ENCODE measurements at regions not wholly inside any gene's neighbourhood (a gene's known extent, or its start where the extent isn't known, plus 50 kb on each side); places are given as distances from the start of the nearest gene placed in this dataset.

DNA sequence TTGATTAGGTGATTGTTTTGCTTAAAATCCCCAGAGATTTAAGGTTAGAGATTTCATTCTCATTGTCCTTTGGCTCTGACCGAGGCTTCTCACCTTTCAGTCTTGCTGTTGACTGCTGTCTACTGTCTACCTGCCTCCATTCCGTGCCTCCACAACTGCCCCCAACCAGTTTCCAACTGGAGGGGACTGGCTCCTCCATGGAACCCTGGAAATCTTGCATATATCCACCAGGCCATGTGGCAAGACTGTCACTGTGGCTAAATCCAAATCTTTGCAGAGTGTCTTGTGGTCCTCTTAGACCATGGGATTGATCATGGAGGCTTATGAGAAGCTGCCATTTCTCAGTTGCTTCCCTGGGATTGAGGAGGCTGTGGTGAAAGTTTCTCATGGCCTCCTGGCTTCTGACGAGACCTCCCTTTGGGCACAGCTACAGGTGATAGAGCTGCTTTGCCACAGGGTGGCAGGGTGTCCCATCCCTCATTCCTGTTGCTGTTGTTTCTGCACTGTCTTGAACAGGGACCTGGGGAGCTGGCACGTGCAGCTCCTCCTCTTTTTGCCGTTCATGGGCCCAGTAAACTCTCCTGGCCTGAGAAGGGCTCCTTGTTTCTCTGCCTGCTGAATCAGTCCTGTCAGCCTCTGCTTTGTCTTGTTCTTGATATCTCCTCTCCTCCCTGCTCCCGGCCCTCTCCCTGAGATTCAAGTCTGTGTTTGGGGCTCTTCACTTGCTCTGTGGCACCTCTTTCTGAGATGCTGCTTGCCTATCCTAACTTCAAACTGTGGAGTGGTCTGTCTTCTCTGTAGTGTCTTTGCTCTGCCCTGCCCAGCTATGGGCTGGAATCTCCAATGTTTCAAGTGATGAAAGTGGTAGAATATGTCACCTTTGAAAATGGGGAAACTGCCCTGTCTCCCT, 63.6 kb upstream of the IGFBP3 start:
- Mint-ChIP-seq H3K36me3 (ENCODE audit: low read depth) (peaks cover 12% of the 10 kb centered on the region), H3K27me3 (ENCODE audit: low read depth) (no peaks in the 10 kb centered on the region)
- CTCF ChIA-PET, result interaction anchor here (1.1 kb wide), 1 partner anchor 62 kb away, joined by 3 read pairs; no protein-coding TSS in a partner anchor

DNA sequence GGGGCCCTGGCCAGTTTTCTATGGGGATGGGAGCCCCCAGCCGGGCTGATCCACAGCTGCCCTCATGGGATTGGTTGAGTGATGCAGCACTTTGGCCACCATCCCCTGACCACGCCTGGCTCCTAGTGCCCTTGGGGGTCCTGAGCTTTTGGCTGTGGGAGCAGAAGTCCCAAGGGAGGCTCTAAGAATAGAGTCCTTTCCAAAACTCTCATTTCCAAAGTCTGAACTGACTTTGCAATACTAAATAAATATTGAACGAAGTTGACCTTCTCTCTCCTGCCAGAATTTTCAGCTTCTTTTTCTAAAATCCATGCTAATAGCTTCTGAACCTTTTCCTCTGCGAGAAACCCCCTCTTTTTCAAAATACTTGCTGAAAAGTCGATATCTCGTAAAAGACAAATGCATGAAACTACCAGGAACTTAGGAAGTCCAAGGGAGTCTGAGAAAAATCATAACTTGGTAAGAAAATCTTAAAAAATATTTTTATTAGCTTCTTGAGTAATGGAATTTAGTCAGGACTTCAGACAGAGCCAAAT, 62.7 kb upstream of the IGFBP3 start:
- no peak for DNase-seq
- Mint-ChIP-seq H3K27me3 (ENCODE audit: low read depth) (no peaks in the 10 kb centered on the region), H3K9me3 (peaks cover 2% of the 10 kb centered on the region), H3K36me3 (ENCODE audit: low read depth) (peaks cover 19% of the 10 kb centered on the region), H3K27ac (no peak overlapping the region), H3K4me1 (ENCODE audit: low read depth) (no peaks in the 10 kb centered on the region), H3K4me3 (no peak overlapping the region)
- CTCF ChIA-PET, result interaction anchor here (1.1 kb wide), 1 partner anchor 61 kb away, joined by 3 read pairs; no protein-coding TSS in a partner anchor
- intact Hi-C loops (cut with micrococcal nuclease), result no loop called here

More for the DNA sequence above, 63.6 kb upstream of the IGFBP3 start:
- Mint-ChIP-seq H3K27ac (no peak overlapping the region), H3K4me3 (no peak overlapping the region), H3K9me3 (peaks cover 2% of the 10 kb centered on the region), H3K4me1 (ENCODE audit: low read depth) (no peaks in the 10 kb centered on the region)
- intact Hi-C loops (cut with micrococcal nuclease), result no loop called here
- no peak for DNase-seq

DNA sequence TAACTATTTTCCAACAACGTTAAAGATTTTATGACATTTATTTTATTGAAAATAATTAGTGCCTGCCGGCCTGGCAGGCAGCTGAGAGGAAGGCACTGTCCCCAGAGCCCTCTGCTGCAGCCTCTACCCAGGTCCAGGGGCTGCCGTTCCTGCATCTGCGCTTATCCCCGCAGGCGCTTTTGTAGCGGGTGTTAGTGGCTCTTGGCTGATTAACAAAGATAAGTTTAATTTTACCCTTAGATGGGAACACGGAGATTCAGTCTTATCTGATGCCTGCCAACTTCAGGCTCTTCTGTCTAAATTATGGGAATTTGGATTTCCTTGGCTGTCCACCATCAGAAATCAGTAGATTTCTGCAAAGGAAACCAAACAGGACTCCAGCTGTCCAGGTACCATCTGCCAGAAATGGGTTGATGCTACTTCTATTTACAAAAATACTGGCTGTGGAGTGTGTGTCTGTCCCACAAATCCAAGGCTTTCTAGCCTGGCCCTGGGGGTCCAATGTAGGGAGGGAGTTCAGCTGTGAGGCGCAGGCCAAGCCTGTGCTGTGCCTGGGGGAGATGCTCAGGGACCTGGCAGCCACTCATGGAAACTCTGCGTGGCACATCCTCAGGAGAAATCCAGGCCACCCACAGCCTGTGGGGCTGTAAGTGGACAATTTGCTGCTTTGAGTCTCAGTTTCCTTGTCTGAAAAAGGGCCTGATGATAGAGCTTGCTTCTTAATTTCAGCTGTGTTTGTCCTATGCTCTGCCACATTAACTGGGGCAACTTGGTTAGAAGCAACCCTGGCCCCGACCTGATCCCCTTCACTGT, 62.0 kb upstream of the IGFBP3 start:
- Mint-ChIP-seq H3K36me3 (ENCODE audit: low read depth) (peaks cover 21% of the 10 kb centered on the region), H3K4me1 (ENCODE audit: low read depth) (peaks cover 6% of the 10 kb centered on the region), H3K9me3 (peaks cover 2% of the 10 kb centered on the region), H3K4me3 (no peak overlapping the region), H3K27ac (no peak overlapping the region), H3K27me3 (ENCODE audit: low read depth) (no peaks in the 10 kb centered on the region)
- CTCF ChIA-PET, result no interaction called here
- no peak for DNase-seq
- intact Hi-C loops (cut with micrococcal nuclease), result no loop called here

DNA sequence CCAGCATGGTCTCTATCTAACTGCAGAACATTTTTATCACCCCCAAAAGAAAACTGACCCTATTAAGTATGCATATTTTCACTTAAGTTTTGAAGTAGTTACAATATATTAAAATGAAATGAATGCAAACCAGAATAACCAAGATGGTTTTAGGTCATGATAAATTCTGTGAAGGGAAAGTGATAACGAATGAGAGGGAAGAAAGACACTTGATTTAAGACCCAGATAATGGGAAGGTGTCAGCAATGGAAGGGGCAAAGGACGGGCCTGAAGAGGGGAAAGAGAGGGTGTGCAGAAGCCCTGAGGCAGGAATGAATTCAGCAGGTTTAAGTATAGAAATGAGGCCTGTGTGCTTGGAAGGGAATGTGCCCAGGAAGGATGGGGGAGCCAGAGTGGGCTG, 61.1 kb upstream of the IGFBP3 start:
- H3K9me3 Mint-ChIP-seq, result peaks cover 2% of the 10 kb centered on the region
- H3K27ac Mint-ChIP-seq, result no peak overlapping the region
- H3K36me3 Mint-ChIP-seq (ENCODE audit: low read depth), result peaks cover 21% of the 10 kb centered on the region
- H3K4me3 Mint-ChIP-seq, result no peak overlapping the region
- H3K4me1 Mint-ChIP-seq (ENCODE audit: low read depth), result peaks cover 12% of the 10 kb centered on the region
- no peak for DNase-seq
- no peaks in the 10 kb centered on the region for H3K27me3 Mint-ChIP-seq (ENCODE audit: low read depth)
- CTCF ChIA-PET, result no interaction called here
- intact Hi-C loops (cut with micrococcal nuclease), result no loop called here

DNA sequence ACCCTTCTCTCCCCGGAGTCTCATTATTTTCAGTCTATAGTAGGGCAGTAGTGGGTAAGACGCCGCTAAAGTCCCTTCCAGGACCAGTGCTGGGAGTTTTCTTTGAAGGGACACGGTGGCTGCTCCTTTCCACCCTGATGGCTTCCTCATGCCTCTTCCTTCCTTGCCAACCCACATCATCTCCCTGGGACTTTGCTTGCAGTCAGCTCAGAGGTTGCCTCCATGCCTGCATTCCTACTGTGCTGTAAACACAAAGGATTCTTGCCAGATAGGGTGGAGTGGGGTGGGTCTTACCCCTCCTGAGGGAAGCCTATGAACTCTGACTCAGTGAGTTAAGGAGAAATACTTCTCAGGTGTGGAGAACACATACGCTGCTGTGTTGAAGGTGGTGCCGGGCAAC, 59.9 kb upstream of the IGFBP3 start:
- Mint-ChIP-seq H3K27ac (no peak overlapping the region), H3K9me3 (peaks cover 2% of the 10 kb centered on the region), H3K27me3 (ENCODE audit: low read depth) (no peaks in the 10 kb centered on the region), H3K4me3 (no peak overlapping the region), H3K36me3 (ENCODE audit: low read depth) (peaks cover 21% of the 10 kb centered on the region), H3K4me1 (ENCODE audit: low read depth) (peaks cover 12% of the 10 kb centered on the region)
- CTCF ChIA-PET, result no interaction called here
- intact Hi-C loops (cut with micrococcal nuclease), result no loop called here
- DNase-seq, result no peak

DNA sequence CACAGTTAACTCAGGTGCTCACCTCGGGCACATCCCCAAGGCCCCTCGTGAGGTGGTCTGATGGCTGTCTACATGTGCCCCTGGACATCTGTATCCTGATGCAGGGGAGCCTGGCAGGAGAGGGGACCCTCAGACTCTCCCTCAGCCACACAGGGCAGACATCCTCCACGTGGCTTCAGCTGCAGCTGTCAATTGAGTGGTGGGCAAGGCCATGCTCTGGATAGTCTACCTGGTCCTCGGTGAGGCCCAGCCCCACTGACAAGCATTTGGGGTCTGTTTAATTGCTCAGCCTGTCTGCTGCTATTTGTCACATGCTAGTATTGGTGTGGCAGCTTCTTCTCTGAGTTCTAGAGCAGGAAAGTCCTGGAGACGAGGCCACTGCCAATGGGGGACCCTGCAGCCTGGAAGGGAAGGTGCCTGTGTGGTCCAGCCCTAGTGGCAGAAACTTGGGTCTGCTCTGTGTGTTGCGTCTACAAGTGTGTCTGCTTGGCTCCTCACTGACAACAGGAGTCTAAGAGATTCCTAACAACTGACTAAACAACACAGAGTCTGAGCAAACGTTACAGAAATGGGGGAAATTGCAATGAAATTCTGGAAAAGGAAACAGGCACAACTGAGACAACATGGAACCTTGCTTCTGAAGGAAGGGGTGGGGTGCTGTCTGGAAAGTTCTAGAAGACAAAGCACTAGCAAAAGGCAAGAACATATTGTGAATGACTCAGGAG, 59.3 kb upstream of the IGFBP3 start:
- H3K4me3 Mint-ChIP-seq, result no peak overlapping the region
- peaks cover 23% of the 10 kb centered on the region for H3K36me3 Mint-ChIP-seq (ENCODE audit: low read depth)
- no peaks in the 10 kb centered on the region for H3K27me3 Mint-ChIP-seq (ENCODE audit: low read depth)
- H3K9me3 Mint-ChIP-seq, result peaks cover 2% of the 10 kb centered on the region
- peaks cover 12% of the 10 kb centered on the region for H3K4me1 Mint-ChIP-seq (ENCODE audit: low read depth)
- CTCF ChIA-PET, result no interaction called here
- intact Hi-C loops (cut with micrococcal nuclease), result no loop called here
- no peak for DNase-seq
- H3K27ac Mint-ChIP-seq, result no peak overlapping the region

- peaks cover 12% of the 10 kb centered on the region for H3K4me1 Mint-ChIP-seq (ENCODE audit: low read depth)
Observed at GRCh38 chr7:45979275-45980180, 58.5 kb upstream of the IGFBP3 start.

GRCh38 chr7:45978731-45979211, 57.7 kb upstream of the IGFBP3 start:
- H3K9me3 Mint-ChIP-seq, result peaks cover 2% of the 10 kb centered on the region
- no peak overlapping the region for H3K4me3 Mint-ChIP-seq
- H3K4me1 Mint-ChIP-seq (ENCODE audit: low read depth), result peaks cover 12% of the 10 kb centered on the region
- DNase-seq, result no peak
- intact Hi-C loops (cut with micrococcal nuclease), result loop anchor here (1.0 kb wide), 2 partner anchors 38 to 55 kb away; no protein-coding TSS in a partner anchor
- no peaks in the 10 kb centered on the region for H3K27me3 Mint-ChIP-seq (ENCODE audit: low read depth)
- CTCF ChIA-PET, result no interaction called here
- peaks cover 23% of the 10 kb centered on the region for H3K36me3 Mint-ChIP-seq (ENCODE audit: low read depth)
- no peak overlapping the region for H3K27ac Mint-ChIP-seq

More at GRCh38 chr7:45979275-45980180, 58.5 kb upstream of the IGFBP3 start:
- Mint-ChIP-seq H3K9me3 (peaks cover 2% of the 10 kb centered on the region), H3K36me3 (ENCODE audit: low read depth) (peaks cover 23% of the 10 kb centered on the region), H3K4me3 (no peak overlapping the region), H3K27me3 (ENCODE audit: low read depth) (no peaks in the 10 kb centered on the region), H3K27ac (no peak overlapping the region)
- no peak for DNase-seq
- CTCF ChIA-PET, result no interaction called here
- intact Hi-C loops (cut with micrococcal nuclease), result no loop called here

GRCh38 chr7:45978010-45978681, 57.1 kb upstream of the IGFBP3 start:
- CTCF ChIA-PET, result no interaction called here
- intact Hi-C loops (cut with micrococcal nuclease), result loop anchor here (1.0 kb wide), 2 partner anchors 38 to 55 kb away; no protein-coding TSS in a partner anchor
- Mint-ChIP-seq H3K27me3 (ENCODE audit: low read depth) (no peaks in the 10 kb centered on the region), H3K4me1 (ENCODE audit: low read depth) (peaks cover 12% of the 10 kb centered on the region), H3K4me3 (no peak overlapping the region), H3K27ac (no peak overlapping the region), H3K9me3 (peaks cover 2% of the 10 kb centered on the region), H3K36me3 (ENCODE audit: low read depth) (peaks cover 23% of the 10 kb centered on the region)
- DNase-seq, result peak; percentile 49

- H3K27me3 Mint-ChIP-seq (ENCODE audit: low read depth), result no peaks in the 10 kb centered on the region
- peaks cover 2% of the 10 kb centered on the region for H3K9me3 Mint-ChIP-seq
- no peak overlapping the region for H3K27ac Mint-ChIP-seq
- H3K4me1 Mint-ChIP-seq (ENCODE audit: low read depth), result peaks cover 12% of the 10 kb centered on the region
- no peak overlapping the region for H3K4me3 Mint-ChIP-seq
- DNase-seq, result no peak
- CTCF ChIA-PET, result no interaction called here
- peaks cover 21% of the 10 kb centered on the region for H3K36me3 Mint-ChIP-seq (ENCODE audit: low read depth)
- intact Hi-C loops (cut with micrococcal nuclease), result no loop called here
Observed at GRCh38 chr7:45977256-45977780, 56.2 kb upstream of the IGFBP3 start.

GRCh38 chr7:45976485-45976856, 55.4 kb upstream of the IGFBP3 start:
- H3K27ac Mint-ChIP-seq, result no peak overlapping the region
- CTCF ChIA-PET, result no interaction called here
- H3K27me3 Mint-ChIP-seq (ENCODE audit: low read depth), result no peaks in the 10 kb centered on the region
- H3K36me3 Mint-ChIP-seq (ENCODE audit: low read depth), result peaks cover 18% of the 10 kb centered on the region
- intact Hi-C loops (cut with micrococcal nuclease), result no loop called here
- no peak overlapping the region for H3K4me3 Mint-ChIP-seq
- H3K4me1 Mint-ChIP-seq (ENCODE audit: low read depth), result peaks cover 12% of the 10 kb centered on the region
- H3K9me3 Mint-ChIP-seq, result no peaks in the 10 kb centered on the region
- DNase-seq, result no peak

All from activated naive CD4-positive, alpha-beta T cell treated with anti-CD3 and anti-CD28 coated beads for 36 hours (primary cell).